ENCODE measurements at regions not wholly inside any gene's neighbourhood (a gene's known extent, or its start where the extent isn't known, plus 50 kb on each side); places are given as distances from the start of the nearest gene placed in this dataset.
A peak's percentile ranks its signal among the peaks of the same experiment; 100 is the strongest.

GRCh38 chr21:38945545-38946245 is 140.0 kb downstream of the ETS2 start:
- Histone ChIP-seq H3K79me1 (ENCODE audit: insufficient read depth, low read depth, low read length, poor library complexity, severe bottlenecking) (no peaks in the 10 kb centered on the region), H2AFZ (ENCODE audit: low read length) (no peak overlapping the region), H3K4ac (ENCODE audit: low read depth, low read length) (no peak overlapping the region), H3K79me2 (ENCODE audit: insufficient read depth, low read length) (no peaks in the 10 kb centered on the region), H3K27ac (ENCODE audit: insufficient read length, low read depth, low read length) (no peak overlapping the region), H3K23ac (ENCODE audit: insufficient read length, low read depth, low read length) (no peak overlapping the region), H4K20me1 (ENCODE audit: control insufficient read depth, insufficient read depth, insufficient read length) (no peaks in the 10 kb centered on the region), H3K18ac (ENCODE audit: insufficient read length, low read depth, low read length) (no peak overlapping the region), H3K23me2 (ENCODE audit: insufficient read length, low read depth, low read length, poor library complexity, severe bottlenecking) (no peaks in the 10 kb centered on the region), H3K4me1 (ENCODE audit: insufficient read depth, low read length) (0 out of 2 replicates have a peak, but pooled peaks cover 2% of the 10 kb centered on the region), H3K27me3 (ENCODE audit: insufficient read depth, low read length) (no peaks in the 10 kb centered on the region), H2BK12ac (ENCODE audit: insufficient read length, low read depth, low read length) (no peak overlapping the region), H2BK120ac (ENCODE audit: low read depth, low read length, poor library complexity, severe bottlenecking) (no peak overlapping the region), H3K9ac (ENCODE audit: extremely low read depth, insufficient read length, low read length) (no peak overlapping the region), H4K91ac (ENCODE audit: insufficient read length, low read depth, low read length) (no peak overlapping the region), H2BK20ac (ENCODE audit: low read depth, low read length, poor library complexity, severe bottlenecking) (no peak overlapping the region), H3K14ac (ENCODE audit: insufficient read depth, low read length) (no peak overlapping the region), H3T11ph (ENCODE audit: low read length) (no peak overlapping the region), H3K56ac (ENCODE audit: insufficient read length, low read depth, low read length) (no peak overlapping the region), H2BK15ac (ENCODE audit: low read depth, low read length) (no peak overlapping the region), H4K8ac (replicated peaks; ENCODE audit: insufficient read length, low read depth, low read length) (no peak overlapping the region), H4K5ac (ENCODE audit: insufficient read length, low read depth, low read length) (no peak overlapping the region), H2BK5ac (ENCODE audit: insufficient read length, low read length) (no peak overlapping the region), H3K9me3 (ENCODE audit: control insufficient read depth, low read depth, low read length) (no peaks in the 10 kb centered on the region), H3K4me2 (ENCODE audit: insufficient read depth, insufficient read length, low read length) (peak overlapping the region; percentile 10), H2AK5ac (ENCODE audit: insufficient read length, low read length) (no peak overlapping the region)
- Mint-ChIP-seq H3K9me3 (peaks cover 17 to 30% of the 10 kb centered on the region in 2 experiments), H3K36me3 (ENCODE audit: insufficient read depth in 1 of 3, low read depth in 3 of 3) (peaks cover 2 to 23% (median 18%) of the 10 kb centered on the region in 3 experiments; a peak in 6 of 7 replicates), H3K27ac (peak overlapping the region; percentile 59 to 96 (median 88); a peak in 6 of 7 replicates), H3K4me3 (peak overlapping the region; percentile 18 to 59), H3K4me1 (peaks cover 22 to 35% of the 10 kb centered on the region in 2 experiments), H3K27me3 (ENCODE audit: low read depth) (peaks cover 14% of the 10 kb centered on the region)
- TF ChIP-seq CTCF (conservative IDR thresholded peaks at IDR 0.05) = no peak
- peak; percentile 41 for DNase-seq
- no CpG with 5 or more reads among the region's 17 CpGs for WGBS (ENCODE audit: extremely low coverage, insufficient read length, low lambda C conversion rate)
